ENCODE measurements at regions not wholly inside any gene's neighbourhood (a gene's known extent, or its start where the extent isn't known, plus 50 kb on each side); places are given as distances from the start of the nearest gene placed in this dataset.
"Not testable (repeated sequence)": the region's sequence is repeated elsewhere in the genome, so short reads cannot be mapped to it uniquely, and the experiment has no call there.

GRCh38 chr4:11650801-11651596 lies 222.3 kb upstream of the HS3ST1 start (continued):
- TF ChIP-seq REST (IDR thresholded peaks at IDR 0.05) = no peak
- no peak for TF ChIP-seq FOXA2 (IDR thresholded peaks at IDR 0.05)
- no peak for TF ChIP-seq EGR1 (IDR thresholded peaks at IDR 0.05; ENCODE audit: low read depth in 2 of 2)
- TF ChIP-seq HNF4G (IDR thresholded peaks at IDR 0.05) = no peak
- TF ChIP-seq RXRA (IDR thresholded peaks at IDR 0.05) = no peak
- no peak for TF ChIP-seq RAD21 (IDR thresholded peaks at IDR 0.05)

- no peak overlapping the region for H3K27ac ChIP-seq (ENCODE audit: low read depth in 1 of 2, low read length in 2 of 2)
- no peaks in the 10 kb centered on the region for H3K36me3 ChIP-seq (ENCODE audit: control insufficient read depth in 4 of 4, insufficient read depth in 3 of 4, low read depth in 1 of 4, low read length in 3 of 4)
- H3K9ac ChIP-seq (ENCODE audit: low read depth in 1 of 2, low read length in 2 of 2) = no peak overlapping the region
- H3K4me3 ChIP-seq (ENCODE audit: low read depth in 1 of 3, low read length in 3 of 3) = no peak overlapping the region
- no peak for DNase-seq (ENCODE audit: low spot score)
- no peaks in the 10 kb centered on the region for H3K9me3 ChIP-seq (ENCODE audit: control insufficient read depth in 4 of 4, low read length in 3 of 4)
- H3K4me1 ChIP-seq (ENCODE audit: control insufficient read depth in 4 of 4, insufficient read depth in 4 of 4, low read length in 3 of 4) = no peaks in the 10 kb centered on the region
- H3K27me3 ChIP-seq (ENCODE audit: control insufficient read depth in 4 of 4, insufficient read depth in 4 of 4, low read length in 3 of 4) = no peaks in the 10 kb centered on the region
- TF ChIP-seq HNF4G (IDR thresholded peaks at IDR 0.05) = no peak
- no peak for TF ChIP-seq RAD21 (IDR thresholded peaks at IDR 0.05)
- TF ChIP-seq TAF1 (conservative IDR thresholded peaks at IDR 0.05) = no peak
- TF ChIP-seq ZBTB33 (IDR thresholded peaks at IDR 0.05) = no peak
- no peak for TF ChIP-seq NR2F2 (IDR thresholded peaks at IDR 0.05)
- TF ChIP-seq JUND (IDR thresholded peaks at IDR 0.05) = no peak
- no peak for TF ChIP-seq MAX (IDR thresholded peaks at IDR 0.05)
- no peak for TF ChIP-seq GABPA (IDR thresholded peaks at IDR 0.05 in 1 of 2, conservative IDR thresholded peaks at IDR 0.05 in 1 of 2)
These were observed 218.7 kb upstream of the HS3ST1 start for GRCh38 chr4:11647433-11647832.

- H3K9ac ChIP-seq (ENCODE audit: low read depth in 1 of 2, low read length in 2 of 2); H3K4me1 ChIP-seq (ENCODE audit: control insufficient read depth in 4 of 4, insufficient read depth in 4 of 4, low read length in 3 of 4); H3K27ac ChIP-seq (ENCODE audit: low read depth in 1 of 2, low read length in 2 of 2); H3K27me3 ChIP-seq (ENCODE audit: control insufficient read depth in 4 of 4, insufficient read depth in 4 of 4, low read length in 3 of 4); H3K36me3 ChIP-seq (ENCODE audit: control insufficient read depth in 4 of 4, insufficient read depth in 3 of 4, low read depth in 1 of 4, low read length in 3 of 4); H3K9me3 ChIP-seq (ENCODE audit: control insufficient read depth in 4 of 4, low read length in 3 of 4); DNase-seq (ENCODE audit: low spot score); H3K4me3 ChIP-seq (ENCODE audit: low read depth in 1 of 3, low read length in 3 of 3): not testable (repeated sequence)
- WGBS = 90% methylated on average over 2 of the region's 2 CpGs
These were observed 214.4 kb upstream of the HS3ST1 start for GRCh38 chr4:11643081-11643480.
